Myocyte (in vitro differentiated cells): ENCODE measurements at regions not wholly inside any gene's neighbourhood (a gene's known extent, or its start where the extent isn't known, plus 50 kb on each side); places are given as distances from the start of the nearest gene placed in this dataset.

ENCODE experiments used
- DNase-seq: peaks from one replicate; pipeline ENCODE4 v3.0.0-alpha.2; 2012; ENCODE audit warnings: low read depth

DNA sequence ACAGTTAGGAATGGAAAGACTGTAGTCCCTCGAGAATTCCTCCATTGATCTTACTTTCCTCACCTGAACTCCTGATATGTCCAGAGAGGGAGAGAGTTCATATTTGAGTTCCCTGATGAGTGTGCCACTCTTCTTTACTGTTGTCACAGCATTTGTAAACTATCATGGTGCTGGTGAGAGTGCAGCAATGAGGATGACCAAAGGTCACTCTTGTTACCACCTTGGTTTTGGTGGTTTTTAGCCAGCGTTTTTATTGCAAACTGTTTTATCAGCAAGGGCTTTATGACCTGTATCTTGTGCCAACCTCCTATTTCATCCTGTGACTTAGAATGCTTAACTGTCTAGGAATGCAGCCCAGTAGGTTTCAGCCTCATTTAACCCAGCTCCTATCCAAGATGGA lies 1062.5 kb downstream of the BCL11A start:
- no peak for DNase-seq

DNA sequence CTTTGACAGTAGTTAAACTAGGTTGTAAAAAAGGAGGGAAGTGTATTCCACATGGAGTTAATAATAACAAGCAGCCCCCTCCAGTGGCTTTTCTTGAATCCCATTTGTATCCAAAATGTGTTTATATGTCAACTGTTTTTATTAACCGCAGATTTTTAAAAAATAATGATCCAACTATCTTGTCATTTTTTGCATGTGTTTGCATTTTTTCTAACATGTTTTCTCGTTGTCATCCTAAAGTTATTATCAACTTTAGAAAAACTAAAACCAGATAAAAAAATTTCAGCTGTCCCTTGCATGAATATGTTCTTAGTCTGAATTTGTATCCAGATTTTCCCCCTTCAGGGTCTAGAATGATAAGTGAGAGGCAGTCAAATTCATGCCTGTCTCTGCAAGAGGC lies 1063.3 kb downstream of the BCL11A start:
- no peak for DNase-seq

DNA sequence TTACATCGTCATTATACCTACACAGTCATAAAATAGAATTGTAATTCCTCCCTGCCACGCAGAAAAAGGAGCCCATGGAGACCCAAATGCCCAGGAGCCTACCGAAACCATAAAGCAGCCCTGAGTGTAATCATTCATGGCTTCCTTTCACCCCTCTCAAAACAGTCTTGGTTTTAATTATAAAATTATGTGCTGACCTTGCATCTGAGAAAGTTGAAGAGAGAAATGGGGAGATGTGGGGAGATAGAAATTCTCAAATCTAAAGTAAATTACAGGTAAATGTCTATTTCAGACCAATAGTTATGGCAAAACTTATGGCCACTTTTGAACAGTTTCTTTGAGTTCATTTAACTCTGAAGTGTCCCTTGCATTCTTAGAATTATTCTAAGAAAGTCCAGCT lies 1068.8 kb downstream of the BCL11A start:
- DNase-seq, result no peak

DNA sequence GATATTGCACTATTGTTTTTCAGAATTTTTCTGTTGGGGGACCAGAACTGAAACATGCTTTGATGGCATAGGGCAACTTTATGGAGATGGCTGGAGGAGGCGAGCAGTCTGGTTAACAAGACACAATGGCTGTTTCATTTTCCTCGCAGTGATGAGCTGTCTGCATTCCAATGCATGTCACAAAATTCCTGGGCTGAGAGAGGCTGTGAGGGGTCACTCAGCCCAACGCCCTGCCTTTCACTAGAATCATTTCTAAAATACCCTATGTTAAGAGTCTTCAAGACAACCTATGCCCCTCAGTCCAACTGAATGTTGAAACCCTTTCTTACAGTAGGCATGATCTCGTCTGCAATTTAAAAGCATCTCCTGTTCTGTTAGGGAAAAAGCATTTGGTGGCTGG lies 1090.0 kb downstream of the BCL11A start:
- DNase-seq, result no peak

DNA sequence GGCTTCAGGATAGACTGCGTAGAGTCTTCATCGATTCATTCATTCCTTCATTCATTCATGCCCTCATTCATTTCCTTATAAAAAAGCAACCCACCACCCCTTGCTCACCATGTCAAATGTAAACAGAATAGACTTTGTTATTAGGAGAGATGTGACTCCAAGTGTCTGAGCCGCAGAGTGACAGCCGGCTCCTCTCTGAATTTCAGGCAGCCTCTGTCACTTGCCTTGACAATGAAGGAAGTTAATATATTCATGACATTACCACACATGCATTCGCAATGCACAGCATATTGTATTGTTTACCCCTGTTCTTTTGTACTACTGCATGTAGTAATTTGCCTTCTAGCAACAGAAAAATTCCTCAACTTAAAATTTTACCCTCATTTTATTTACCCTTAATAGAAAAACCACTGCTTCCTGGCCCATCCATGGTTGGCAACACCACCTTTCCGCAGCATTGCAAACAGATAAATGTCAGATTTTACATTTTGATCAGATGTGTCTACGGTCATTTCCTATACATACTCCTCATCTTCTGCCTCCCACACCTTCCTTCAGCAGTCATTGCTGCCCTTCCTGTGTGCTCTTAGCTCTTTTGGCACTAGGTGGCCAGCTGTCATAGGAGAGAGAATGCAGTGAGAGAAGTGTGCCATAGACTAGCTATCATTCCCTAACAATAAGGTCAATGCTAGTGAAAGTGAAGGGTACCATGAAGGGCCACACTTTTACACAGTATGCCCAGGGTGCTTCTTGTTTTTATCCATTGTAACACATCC lies 1090.8 kb downstream of the BCL11A start:
- no peak for DNase-seq

DNA sequence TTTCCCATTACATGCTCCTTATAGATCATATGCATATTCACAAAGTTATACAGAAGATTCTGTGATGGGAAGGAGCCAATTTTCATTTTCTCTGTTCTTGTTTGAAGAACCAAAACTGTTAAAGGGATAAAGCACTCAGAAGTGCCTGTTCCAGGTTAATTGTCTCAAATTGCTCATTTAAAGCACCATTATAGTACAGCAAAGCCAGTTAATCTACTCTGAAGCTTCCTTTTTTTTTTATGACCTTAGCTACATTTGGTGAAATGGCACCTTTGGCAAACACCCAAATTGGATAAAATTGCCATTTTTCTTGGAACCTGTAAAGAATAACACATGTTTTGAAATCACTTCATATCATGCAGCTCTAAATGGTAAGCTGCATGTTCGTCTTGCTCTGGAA lies 1092.3 kb downstream of the BCL11A start:
- DNase-seq, result no peak

DNA sequence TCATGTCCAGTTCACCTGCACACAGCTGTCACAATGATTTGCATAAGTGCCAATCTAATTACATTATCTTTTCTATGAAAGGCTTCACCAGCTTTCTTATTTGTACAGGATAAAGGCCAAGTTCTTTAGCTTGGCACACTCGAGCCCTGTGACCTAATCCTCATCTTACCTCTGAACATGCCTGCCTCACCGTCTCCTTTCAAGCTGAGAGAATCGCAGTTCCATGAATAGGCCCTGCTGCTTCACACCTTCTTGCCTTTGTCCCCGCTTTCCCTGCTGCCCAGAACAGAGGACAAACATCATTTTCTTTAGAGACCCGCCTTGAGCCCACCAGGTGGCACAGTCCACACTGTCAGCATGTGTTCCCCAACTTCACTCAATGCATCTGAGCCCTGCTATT lies 1094.7 kb downstream of the BCL11A start:
- DNase-seq, result no peak

DNA sequence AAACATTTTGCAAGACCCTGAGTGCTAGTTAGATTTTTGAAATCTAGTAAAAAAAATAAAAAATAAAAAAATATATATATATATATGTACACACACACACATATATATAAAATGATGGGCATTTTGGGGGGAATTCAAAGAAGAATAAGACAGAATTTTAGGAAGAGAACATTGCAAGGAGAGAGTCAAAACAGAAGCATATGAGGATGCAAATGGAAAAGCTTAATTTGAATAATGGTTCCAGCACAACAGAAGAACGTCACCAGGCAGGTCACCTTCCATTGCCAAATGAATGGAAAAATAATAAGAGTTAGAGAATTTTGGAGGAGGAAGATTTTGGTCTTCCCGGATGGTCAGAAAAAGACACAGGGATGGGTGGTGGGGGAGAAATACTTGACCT lies 1097.2 kb downstream of the BCL11A start:
- no peak for DNase-seq

DNA sequence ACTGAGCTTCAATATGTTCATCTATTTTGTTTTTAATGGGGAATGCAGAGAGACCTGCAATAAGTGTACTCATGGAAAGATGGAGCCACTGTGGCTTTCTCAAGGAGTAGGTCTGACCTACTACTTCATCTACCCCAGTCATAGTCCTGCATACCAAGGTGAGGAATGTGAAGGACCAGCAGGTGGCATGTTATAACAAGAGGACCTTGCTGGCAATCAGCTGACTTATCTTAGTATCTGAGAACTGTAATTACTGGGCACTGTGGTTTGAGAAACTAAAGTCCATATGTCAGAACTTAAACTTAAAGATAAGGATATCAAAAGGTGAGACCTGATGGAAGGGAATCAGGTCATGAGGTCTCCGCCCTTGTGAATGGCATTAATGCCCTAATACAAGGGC lies 1104.2 kb downstream of the BCL11A start:
- DNase-seq, result no peak

DNA sequence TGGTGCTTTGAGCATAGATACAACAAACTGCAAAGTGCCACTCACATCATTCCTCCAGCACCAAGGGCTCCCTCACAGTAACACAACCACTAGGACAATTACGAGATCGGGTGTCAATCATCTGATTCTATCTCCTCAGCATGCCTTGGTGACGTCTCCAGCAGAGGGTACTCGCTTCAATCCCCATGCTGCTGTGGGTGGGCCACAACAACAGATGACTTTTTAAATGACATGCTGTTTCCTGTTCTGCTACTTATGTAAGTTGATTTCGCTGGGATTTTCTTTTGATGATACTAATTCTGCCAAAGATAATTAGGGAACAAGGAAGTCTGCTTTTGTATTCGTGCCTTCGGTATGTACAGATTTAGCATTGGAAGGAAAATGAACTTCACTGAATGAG lies 1113.0 kb downstream of the BCL11A start:
- no peak for DNase-seq

DNA sequence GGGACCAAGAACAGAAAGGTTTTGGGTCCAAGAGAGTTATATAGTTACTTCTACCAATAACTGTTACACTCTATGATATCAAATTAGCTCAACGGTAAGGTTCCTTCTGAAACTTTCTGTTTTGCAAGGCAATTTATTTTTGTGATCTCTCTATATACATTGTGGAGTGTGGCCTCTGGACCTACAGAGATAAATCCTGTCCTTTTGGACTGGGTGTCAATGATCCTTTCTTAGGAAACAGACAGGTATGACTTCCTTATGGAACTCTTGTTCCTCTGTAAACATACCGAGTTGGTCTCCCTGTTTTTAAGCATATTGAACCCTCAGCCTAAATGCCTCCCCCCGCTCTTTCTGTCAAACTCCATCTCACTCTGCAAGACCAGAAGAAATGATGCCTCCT lies 1117.8 kb downstream of the BCL11A start:
- DNase-seq, result no peak

DNA sequence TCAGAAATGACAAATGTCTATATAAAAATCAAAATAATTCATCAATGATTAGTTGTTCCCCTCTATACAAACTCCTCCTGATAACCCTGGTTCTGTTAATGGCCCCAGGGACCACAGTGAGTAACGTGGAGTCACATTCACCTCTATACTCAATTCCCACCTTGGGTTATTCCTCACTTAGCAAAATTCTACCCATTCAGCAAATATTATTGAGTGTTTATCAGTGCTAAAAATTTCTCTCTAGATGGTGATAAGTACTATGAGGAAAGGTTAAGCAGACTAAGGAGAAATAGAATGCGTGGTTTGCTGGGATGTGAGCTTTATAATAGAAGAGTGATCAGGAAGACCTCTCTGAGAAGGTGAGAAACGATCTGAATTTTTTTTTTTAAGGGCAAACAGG lies 1124.5 kb downstream of the BCL11A start:
- DNase-seq, result no peak

DNA sequence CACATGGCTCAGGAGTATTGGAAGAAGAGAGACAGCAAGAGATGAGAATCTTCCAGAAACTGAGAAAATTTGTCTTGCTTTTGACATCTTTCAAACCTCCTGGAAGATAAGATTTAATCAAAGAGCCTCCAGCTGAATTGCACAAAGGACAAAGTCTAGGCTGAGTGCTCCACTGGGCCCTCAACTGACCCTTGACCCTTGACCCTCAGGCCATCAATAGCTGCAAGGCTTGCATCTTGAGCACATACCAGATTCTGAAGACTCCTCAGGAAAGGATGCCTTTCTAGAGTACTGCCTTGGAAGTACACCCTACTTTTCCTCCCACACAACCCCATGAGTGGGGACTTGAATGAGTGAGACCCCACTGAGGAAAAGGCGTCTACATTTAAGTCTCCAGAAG lies 1125.5 kb downstream of the BCL11A start:
- DNase-seq, result no peak

DNA sequence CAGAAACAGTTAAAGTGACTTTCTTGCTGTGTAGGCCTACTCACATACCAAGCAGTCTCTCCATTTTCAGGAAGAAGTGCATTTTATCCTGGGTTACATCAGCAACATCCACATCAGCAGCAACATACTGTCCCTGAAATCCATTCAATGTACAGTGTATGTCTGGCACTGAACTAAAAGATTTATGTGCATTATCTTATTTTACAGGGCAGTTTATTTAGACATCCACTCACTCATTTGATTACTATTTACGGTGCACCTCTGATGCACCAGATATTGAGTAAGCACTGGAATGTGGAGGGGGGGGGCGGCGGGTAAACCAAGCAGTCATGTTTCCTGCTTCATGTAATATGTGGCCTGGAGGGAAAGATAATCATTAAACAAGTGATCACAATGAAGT lies 1128.2 kb downstream of the BCL11A start:
- no peak for DNase-seq

DNA sequence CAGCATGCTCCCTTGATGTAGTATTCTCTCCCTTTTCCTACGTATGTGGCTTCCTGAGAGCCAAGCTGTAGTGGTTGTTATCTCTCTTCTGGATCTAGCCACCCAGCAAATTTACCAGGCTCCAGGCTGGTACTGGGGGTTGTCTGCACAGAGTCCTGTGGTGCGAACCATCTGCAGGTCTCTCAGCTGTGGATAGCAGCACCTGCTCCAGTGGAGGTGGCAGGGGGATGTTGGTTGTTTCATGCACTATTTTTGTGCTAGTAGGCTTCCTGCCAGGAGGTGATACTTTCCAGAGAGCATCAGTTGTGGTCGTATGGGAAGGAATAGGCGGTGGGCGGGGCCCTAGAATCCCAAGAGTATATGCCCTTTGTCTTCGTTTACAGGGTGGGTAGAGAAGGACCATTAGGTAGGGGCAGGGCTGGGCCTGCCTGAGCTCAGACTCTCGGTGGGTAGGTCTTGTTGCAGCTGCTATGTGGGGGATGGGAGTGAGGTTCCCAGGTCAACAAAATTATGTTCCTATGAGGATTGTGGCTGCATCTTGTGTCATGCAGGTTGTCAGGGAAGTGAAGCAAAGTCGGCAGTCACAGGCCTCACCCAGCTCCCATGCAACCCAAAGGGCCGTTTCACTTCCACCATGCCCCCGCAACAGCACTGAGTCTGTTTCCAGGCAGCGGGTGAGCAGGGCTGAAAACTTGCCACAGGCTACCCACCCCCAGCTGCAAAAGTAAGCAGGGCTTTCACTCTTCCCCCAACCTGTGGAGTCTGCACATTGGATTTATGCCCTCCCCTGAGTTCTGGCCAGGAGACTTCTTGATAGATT lies 1139.5 kb downstream of the BCL11A start:
- no peak for DNase-seq

DNA sequence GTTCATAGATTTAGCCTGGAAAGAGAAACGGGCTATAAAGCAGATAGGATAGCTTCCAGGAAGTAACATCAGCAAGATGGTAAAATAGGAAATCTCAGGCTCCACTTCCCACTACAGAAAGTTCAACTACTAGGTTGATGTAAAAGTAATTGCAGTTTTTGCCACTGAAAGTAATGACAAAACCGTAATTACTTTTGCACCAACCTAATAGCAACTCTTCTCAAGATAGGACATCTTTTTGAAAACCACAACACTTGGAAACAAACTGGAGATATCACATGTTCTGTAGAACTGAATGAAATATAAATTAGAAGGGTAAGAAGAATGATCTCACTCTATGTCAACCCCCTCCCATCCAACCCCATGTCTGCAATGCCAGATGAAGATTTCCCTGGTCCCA lies 1154.3 kb downstream of the BCL11A start:
- no peak for DNase-seq

DNA sequence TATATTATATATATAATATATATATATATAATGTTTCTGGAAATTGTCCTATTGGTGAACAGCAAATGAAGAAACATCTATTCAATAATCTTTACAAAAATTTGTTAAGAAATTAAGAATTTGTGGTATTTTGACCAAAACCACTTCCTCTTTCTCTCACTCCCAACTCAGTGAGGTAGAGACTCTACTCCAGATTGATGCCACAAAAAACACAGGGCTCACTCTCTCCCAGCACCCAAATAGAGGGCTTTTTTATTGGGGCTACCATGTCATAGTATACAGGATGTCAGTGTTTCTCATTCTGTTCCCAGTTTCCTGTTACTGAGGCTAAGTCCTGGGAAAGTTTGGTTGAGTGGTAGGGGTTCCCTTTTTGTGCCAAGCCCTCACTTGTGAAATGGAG lies 1155.4 kb downstream of the BCL11A start:
- DNase-seq, result no peak

DNA sequence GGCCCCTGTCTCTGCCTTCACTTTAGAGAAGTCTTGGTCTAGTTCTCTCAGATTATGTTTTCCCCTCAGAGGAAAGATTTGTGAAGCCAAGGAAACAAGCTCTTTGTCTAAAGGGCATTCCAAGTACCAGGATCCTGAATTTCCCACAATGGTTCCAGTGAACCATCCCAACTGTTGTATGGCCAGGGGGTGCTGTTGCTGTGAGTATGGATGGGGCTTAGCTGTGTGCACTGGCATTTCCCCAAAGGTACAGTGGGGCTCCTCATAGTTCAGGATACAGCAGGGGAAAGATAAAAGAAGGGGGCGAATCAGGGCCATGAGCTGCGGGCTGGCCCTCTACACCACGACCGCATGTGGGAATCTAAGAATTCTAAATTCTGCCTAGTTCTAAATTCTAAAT lies 1154.0 kb upstream of the FANCL start:
- DNase-seq, result no peak

DNA sequence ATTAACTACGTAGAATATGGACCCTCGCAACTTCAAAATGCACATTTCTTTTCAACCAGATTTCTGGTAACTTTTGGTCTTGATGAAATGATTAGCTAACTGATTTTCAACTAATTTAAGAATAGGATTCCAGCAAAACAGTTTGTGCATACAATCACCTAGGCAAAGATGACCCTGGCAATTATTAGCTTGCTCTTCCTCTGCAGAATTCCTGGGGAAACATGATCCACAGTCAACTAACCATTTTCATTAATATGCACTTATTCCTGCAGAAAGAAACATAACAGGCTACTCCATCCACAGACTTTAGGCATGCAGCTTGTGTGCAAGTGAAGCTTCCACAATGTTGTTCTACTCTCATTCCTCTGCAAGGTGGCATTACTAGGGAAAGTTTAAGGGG lies 1150.8 kb upstream of the FANCL start:
- DNase-seq, result no peak

DNA sequence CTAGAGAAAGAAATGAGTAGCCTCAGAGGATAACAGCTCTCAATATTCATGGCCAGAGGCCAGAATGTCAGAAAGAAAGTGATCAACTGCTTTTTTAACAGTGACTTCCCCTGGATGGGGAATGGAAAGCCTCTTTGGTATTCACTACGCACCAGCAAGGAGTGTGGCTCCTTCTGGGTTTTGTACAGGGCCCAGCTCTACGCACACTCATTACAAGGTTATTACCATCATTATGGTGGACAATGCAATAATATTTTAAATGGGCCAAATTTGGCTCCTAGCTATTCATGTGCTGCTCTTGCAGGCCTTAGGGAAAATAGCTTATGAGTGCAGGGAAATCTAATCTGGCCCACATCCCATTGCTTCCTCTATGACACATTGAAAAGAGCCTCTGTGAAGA lies 1149.5 kb upstream of the FANCL start:
- no peak for DNase-seq

DNA sequence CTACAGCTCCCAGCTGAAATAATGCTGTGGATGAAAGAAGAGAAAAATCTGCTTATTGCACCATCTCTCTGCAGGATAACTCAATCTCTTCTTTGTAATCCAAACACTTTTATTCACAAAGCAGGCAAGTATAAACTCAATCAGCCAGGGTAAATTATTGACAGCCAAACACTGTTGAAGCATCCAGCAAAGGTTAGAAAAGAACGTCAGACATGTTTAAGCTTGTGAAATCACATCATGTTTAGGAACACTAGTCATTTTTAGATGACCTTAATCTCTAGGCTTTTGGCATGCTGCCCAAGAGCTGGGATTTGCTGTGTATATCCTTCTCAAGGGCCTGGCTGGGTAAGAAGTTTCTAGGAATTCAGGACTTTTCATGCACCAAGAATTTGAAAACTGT lies 1148.1 kb upstream of the FANCL start:
- DNase-seq, result no peak

DNA sequence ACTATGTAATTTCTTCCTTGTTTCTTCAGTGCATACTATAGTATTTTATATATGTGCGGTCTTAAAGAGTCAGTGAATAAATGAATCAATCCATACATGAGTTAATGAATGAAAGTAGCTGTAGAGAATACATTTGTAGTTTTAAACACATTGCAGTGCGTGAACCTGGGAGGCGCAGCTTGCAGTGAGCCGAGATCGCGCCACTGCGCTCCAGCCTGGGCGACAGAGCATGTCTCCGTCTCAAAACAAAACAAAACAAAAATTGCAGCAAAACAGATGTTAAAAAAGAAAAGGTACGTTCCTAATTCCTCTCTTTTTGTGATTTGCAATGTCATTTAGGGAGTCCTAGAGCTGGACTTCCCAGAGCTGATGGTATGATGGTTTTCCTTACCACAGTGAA lies 1144.8 kb upstream of the FANCL start:
- DNase-seq, result no peak

DNA sequence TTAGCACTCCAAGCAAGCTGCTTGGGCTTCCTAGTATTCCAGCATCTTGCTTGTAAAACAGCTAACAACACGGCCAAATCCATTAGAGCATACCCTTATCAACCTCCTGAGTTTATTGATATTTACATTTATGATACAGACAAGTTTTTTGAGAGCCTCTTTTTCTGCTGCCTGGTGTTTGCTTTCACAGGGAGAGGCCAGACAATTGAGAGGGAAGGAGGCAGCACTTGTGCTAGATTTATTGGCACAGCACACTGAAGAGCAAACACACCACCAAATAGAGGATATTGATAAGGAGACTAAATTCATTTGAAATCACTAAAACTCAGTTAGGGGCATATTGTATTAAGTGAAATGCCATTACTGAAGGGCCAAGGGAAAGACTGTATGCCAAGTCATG lies 1142.3 kb upstream of the FANCL start:
- DNase-seq, result no peak
